ENCODE measurements at regions not wholly inside any gene's neighbourhood (a gene's known extent, or its start where the extent isn't known, plus 50 kb on each side); places are given as distances from the start of the nearest gene placed in this dataset.
"Not testable (repeated sequence)": the region's sequence is repeated elsewhere in the genome, so short reads cannot be mapped to it uniquely, and the experiment has no call there.

- no peak for DNase-seq (ENCODE audit: low read depth, low spot score)
Measured at GRCh38 chr7:9204571-9204970, 771.2 kb downstream of the NXPH1 start.

GRCh38 chr7:9210114-9210513 is 776.7 kb downstream of the NXPH1 start:
- DNase-seq (ENCODE audit: low read depth, low spot score): no peak

GRCh38 chr7:9217204-9217603 is 783.8 kb downstream of the NXPH1 start:
- no peak for DNase-seq (ENCODE audit: low read depth, low spot score)

DNA sequence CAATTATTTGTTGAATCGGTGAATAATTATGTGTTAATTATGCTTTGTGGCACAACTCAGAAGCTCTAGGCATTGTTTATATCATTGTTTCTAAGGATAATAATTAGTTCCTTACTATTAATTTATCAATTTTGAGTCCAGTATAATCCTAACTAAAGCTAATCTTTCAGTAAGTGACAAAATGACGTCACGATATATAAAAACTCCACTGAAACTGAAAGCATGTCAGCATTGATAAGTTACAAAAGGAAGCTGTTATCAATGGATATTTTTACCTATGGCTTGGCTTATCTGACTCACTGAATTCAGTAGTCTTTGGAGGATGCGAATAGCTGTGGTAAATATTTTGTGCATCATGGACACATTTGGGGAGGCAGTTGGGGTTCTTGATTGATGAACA is 793.1 kb downstream of the NXPH1 start:
- DNase-seq (ENCODE audit: low read depth, low spot score): no peak

DNA sequence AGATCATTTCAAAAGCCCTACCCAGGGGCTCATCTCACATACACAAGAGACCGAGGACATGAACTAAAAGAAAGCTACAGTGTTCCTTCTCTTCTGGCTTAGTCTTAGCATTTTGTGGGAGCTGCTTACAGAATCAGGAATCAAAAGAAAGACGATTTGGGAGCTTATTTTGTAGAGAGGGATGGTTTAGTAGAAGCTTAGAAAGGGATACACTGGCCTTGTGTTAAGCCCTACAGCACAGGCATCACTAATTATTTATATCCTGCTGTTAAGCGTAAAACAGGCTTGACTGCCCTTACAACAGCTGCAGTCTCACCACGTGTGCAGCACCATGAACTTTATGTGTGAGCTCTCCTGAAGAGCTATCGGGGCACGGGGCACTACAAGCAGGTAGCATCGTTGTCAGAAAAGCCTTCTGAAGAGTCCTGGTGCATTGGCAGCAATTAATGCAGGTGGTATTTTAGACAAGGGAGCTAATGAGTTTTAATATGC is 798.3 kb downstream of the NXPH1 start:
- no peak for DNase-seq (ENCODE audit: low read depth, low spot score)

DNA sequence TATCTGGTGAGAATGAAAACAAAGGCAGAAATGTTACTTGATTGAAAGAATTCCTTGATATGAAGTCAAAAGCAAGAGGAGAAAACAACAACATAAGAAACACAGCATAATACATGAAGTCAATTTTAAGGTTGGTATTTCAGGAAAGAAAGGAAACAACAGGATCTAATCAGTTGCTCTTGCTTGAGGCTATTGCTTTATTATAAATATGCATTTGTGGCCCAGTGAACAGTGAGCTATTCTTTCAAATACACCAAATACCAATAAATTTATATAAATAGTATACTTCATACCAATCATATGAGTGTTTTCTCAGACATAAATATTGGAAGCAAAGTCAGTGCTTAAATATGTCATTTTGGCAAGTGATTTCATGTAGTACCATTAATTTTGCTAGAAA is 806.6 kb downstream of the NXPH1 start:
- DNase-seq (ENCODE audit: low read depth, low spot score): no peak

DNA sequence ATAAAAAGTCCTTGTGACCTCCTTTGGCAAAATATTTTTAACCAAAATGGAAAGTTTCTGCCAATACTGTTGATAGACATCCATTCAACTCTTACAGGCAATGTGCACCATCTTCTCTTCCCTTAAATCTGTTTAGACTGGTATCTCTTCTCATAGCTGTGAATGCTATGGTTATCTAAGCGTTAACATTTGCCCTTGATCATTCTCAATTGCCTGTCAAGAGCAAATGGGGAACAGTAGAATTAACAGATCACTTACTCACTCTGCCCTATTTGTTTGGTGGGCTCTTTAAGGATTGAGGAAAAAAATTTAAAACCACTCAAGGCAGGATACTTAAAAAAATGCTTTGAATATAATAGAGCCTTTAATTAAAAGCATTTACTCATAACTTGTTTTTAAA is 808.4 kb downstream of the NXPH1 start:
- no peak for DNase-seq (ENCODE audit: low read depth, low spot score)

DNA sequence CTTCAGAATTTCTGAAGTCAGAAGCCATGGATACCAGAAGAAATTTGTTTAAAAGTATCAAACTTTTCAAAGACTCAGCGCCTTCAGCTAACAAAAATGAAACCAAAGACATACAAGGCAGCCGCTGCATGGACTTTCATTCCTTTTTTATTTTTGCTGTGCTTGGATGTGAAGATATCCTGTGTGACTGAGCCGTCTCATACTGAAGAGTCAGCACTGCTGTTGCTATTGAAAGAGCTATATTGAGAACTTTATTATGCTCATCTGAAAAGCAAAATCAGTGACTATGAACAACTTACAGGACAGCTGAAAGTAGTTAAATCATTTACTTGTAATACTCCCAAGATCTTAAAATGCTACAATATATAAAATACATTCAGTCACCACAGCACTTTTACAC is 809.2 kb downstream of the NXPH1 start:
- DNase-seq (ENCODE audit: low read depth, low spot score): no peak

- DNase-seq (ENCODE audit: low read depth, low spot score): no peak
Measured at GRCh38 chr7:9250876-9251275, 817.5 kb downstream of the NXPH1 start.

DNA sequence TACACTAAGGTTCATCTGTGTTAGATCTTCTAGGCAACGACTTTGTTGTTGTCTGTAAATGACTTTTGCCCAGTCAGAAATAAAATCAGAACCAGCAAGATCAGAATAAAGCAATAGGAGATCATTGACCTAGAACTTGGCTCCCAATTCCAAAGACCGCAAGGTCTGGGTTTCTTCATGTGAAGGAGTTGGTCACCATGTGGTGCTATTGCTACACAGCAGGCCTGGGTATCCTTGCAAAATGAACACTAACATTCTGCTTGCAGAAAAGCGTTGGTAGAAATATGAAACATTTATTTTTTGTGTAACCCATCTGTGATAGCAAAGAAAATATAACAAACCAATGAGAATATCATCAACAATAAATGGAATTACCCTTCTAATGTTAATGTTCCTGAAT is 831.0 kb downstream of the NXPH1 start:
- no peak for DNase-seq (ENCODE audit: low read depth, low spot score)

DNA sequence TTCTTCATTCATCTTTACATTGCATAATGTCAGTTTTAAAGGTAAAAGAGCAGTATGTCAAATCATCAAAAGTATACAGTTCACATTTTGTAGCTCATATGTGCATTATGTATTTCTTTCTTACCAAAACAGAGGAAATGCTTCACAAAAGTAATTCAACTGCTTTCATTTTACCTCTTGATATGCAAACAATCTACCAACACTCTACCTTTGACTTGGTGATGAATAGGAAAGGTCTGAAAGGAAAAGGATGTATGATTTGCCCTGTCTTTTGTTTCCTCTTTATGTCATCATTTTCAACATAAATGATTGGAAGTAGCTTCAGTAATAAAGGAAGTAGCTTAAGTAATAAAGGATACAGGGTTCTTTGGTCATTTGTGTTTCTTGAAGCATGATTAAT is 846.7 kb downstream of the NXPH1 start:
- DNase-seq (ENCODE audit: low read depth, low spot score): no peak

- DNase-seq (ENCODE audit: low read depth, low spot score): no peak
Measured at GRCh38 chr7:9283246-9283645, 849.8 kb downstream of the NXPH1 start.

DNA sequence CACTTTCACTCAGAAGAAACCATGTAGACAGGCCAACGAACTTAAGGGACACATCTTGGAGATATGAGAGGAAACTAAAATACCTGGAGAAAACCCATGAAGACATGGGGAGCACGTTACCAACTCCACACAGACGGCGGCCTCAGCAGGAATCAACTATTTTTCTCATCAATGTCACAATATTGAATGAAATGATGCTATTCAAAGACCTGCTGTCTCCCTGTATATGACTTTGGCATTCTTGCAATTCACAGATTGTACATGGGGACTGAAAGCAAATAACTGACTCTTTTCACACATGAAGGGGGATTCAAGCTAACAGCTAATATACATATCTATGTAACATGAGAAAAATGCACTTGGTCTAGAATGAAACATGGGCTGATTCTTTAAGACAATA is 869.0 kb downstream of the NXPH1 start:
- DNase-seq (ENCODE audit: low read depth, low spot score): no peak

- no peak for DNase-seq (ENCODE audit: low read depth, low spot score)
Measured at GRCh38 chr7:9307131-9307530, 873.7 kb downstream of the NXPH1 start.

DNA sequence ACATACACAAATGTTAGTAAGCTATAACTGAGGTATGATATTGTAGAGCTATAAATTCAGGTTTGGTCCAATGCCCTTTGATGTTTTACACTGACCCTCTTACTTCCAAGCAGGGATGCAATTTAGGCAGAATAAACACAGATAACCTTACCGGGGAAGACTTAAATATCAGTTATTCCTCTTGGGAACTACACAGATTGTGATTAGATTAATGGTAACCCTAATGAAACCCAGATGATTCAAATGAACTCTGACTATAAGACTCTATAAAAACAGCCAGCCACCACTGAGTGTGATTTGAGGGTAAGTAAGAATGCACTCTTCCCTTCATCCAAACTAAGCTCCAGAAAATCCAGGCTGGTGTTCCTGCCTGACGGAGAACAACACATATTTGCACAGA is 891.1 kb downstream of the NXPH1 start:
- no peak for DNase-seq (ENCODE audit: low read depth, low spot score)

- DNase-seq (ENCODE audit: low read depth, low spot score): no peak
Measured at GRCh38 chr7:9328296-9328695, 894.9 kb downstream of the NXPH1 start.

- no peak for DNase-seq (ENCODE audit: low read depth, low spot score)
Measured at GRCh38 chr7:9349625-9350024, 916.2 kb downstream of the NXPH1 start.

- DNase-seq (ENCODE audit: low read depth, low spot score): no peak
Measured at GRCh38 chr7:9391221-9391620, 957.8 kb downstream of the NXPH1 start.

- no peak for DNase-seq (ENCODE audit: low read depth, low spot score)
Measured at GRCh38 chr7:9391984-9392383, 958.6 kb downstream of the NXPH1 start.

DNA sequence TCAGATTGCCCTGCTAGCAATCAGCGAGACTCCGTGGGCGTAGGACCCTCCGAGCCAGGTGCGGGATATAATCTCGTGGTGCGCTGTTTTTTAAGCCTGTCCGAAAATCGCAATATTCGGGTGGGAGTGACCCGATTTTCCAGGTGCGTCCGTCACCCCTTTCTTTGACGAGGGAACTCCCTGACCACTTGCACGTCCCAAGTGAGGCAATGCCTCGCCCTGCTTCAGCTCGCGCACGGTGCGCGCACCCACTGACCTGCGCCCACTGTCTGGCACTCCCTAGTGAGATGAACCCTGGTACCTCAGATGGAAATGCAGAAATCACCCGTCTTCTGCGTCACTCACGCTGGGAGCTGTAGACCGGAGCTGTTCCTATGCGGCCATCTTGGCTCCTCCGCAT is 971.0 kb downstream of the NXPH1 start:
- DNase-seq (ENCODE audit: low read depth, low spot score): not testable (repeated sequence)

GRCh38 chr7:9407816-9408215 is 974.4 kb downstream of the NXPH1 start:
- DNase-seq (ENCODE audit: low read depth, low spot score): no peak

GRCh38 chr7:9453521-9453920 is 1020.1 kb downstream of the NXPH1 start:
- no peak for DNase-seq (ENCODE audit: low read depth, low spot score)

DNA sequence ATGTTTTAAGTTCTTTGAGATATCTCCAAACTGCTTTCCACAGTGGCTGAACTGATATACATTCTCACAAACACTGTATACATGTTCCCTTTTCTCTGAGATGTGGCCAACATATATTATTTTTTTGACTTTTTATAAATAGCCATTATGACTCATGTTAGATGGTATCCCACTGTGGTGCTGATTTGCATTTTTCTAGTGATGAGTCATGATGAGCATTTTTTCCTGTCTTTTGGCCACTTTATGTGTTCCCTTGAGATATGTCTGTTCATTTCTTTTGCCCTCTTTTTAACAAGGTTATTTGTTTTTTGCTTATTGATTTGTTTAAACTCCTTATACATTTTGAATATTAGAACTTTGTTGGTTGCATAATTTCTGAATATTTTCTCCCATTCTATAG is 1055.1 kb downstream of the NXPH1 start:
- DNase-seq (ENCODE audit: low read depth, low spot score): peak; percentile 39

DNA sequence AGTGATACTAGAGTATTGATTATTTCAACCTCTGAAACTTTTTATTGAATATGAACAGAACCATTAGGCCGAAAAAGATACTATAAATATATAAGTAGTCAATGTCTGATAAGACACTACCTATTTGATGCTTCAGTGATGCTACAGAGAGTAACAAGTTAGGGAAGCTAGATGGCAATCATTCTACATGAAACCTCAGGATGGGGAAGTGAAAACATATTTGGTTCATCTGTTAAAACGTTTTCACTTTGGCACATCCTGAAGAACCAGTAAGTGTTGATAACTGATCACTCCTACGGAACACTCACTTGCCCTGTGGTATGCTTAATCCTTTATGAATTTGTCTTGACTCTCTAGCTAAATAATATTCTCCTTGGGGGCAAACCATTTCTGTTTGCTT is 1064.9 kb downstream of the NXPH1 start:
- DNase-seq (ENCODE audit: low read depth, low spot score): no peak

- no peak for DNase-seq (ENCODE audit: low read depth, low spot score)
Measured at GRCh38 chr7:9502269-9502668, 1068.9 kb downstream of the NXPH1 start.
